ENCODE measurements at regions not wholly inside any gene's neighbourhood (a gene's known extent, or its start where the extent isn't known, plus 50 kb on each side); places are given as distances from the start of the nearest gene placed in this dataset.

DNA sequence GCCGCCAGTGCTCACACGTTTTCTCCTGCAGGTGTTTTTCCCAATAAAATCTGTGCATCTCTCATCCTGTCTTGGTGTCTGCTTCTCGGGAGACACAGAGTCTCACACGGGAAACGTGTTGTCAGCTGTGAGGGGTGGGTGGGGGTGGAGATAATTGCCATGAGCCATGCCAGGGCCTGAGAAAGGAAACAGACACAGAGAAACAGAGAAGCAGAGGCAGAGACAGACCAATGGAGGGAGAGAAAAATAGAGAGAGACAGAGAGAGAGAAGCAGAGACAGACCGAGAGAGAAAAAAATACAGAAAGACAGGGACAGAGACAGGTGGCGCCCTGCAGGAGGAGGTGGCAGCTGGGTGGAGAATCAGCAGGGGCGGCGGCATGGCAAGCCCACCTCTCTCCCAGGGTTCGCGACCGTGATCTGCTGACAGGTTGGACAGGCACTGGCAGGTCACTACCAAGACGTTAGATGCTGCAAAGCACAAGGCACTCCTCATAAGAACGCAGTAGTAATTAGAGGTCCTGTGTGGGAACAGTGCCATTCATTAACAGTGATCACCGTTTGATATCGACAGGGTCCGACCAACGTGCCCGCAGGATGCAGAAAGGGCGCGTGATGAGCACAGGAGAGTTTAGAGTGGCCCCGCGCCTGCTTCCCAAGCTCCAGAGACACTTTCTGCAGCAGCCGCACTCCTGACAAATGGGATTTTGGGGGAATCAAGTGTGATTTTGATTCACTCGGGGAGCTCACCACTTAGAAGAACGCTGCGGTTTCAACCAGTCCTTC is 70.5 kb upstream of the INSIG1 start:
- TF ChIP-seq, protein P1, sequence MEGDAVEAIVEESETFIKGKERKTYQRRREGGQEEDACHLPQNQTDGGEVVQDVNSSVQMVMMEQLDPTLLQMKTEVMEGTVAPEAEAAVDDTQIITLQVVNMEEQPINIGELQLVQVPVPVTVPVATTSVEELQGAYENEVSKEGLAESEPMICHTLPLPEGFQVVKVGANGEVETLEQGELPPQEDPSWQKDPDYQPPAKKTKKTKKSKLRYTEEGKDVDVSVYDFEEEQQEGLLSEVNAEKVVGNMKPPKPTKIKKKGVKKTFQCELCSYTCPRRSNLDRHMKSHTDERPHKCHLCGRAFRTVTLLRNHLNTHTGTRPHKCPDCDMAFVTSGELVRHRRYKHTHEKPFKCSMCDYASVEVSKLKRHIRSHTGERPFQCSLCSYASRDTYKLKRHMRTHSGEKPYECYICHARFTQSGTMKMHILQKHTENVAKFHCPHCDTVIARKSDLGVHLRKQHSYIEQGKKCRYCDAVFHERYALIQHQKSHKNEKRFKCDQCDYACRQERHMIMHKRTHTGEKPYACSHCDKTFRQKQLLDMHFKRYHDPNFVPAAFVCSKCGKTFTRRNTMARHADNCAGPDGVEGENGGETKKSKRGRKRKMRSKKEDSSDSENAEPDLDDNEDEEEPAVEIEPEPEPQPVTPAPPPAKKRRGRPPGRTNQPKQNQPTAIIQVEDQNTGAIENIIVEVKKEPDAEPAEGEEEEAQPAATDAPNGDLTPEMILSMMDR (conservative IDR thresholded peaks at IDR 0.05): no peak
- no peak for TF ChIP-seq ZFX (IDR thresholded peaks at IDR 0.05)
- no peak overlapping the region for H3K27ac ChIP-seq

DNA sequence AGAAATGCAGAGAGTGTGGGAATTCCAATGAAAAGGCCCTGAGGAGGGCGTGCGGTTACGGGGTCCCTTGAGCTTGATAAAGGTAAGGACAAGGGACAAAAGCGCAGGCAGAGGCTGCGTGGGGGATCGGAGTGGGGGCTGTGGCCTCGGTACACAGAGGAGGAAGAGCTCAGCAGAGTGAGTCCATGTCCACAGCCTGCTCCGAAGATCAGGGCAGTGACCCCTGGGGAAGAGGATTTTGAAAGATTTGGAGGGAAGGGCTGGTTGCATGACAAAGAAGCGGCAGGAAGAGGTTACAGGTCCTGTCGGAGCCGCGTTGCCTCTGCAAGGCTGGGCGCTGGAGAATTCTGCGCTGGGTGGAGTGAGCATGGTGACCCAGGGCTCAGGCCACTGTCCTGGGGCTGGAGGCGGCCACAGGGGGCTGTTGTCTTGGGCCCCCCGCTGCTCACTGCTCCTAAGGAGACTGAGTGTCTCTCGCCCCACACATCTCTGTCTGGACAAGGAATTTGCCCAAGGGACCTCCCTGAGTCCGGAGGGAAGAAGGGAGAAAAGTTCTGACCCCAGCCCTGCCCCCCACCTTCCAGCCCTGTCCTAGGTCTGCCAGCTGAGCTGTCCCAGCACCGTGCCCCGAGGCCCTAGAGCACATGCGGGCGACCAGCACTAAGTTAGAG is 69.8 kb upstream of the INSIG1 start:
- H3K27ac ChIP-seq: no peak overlapping the region
- TF ChIP-seq, protein P1 (conservative IDR thresholded peaks at IDR 0.05): no peak
- no peak for TF ChIP-seq ZFX (IDR thresholded peaks at IDR 0.05)

- H3K27ac ChIP-seq: no peak overlapping the region
- TF ChIP-seq ZFX (IDR thresholded peaks at IDR 0.05): no peak
- TF ChIP-seq, protein P1 (conservative IDR thresholded peaks at IDR 0.05): no peak
Measured at GRCh38 chr7:155228459-155228845, 69.2 kb upstream of the INSIG1 start.

GRCh38 chr7:155228894-155229293 is 68.8 kb upstream of the INSIG1 start:
- TF ChIP-seq ZFX (IDR thresholded peaks at IDR 0.05): no peak
- TF ChIP-seq, protein P1 (conservative IDR thresholded peaks at IDR 0.05): no peak
- no peak overlapping the region for H3K27ac ChIP-seq

DNA sequence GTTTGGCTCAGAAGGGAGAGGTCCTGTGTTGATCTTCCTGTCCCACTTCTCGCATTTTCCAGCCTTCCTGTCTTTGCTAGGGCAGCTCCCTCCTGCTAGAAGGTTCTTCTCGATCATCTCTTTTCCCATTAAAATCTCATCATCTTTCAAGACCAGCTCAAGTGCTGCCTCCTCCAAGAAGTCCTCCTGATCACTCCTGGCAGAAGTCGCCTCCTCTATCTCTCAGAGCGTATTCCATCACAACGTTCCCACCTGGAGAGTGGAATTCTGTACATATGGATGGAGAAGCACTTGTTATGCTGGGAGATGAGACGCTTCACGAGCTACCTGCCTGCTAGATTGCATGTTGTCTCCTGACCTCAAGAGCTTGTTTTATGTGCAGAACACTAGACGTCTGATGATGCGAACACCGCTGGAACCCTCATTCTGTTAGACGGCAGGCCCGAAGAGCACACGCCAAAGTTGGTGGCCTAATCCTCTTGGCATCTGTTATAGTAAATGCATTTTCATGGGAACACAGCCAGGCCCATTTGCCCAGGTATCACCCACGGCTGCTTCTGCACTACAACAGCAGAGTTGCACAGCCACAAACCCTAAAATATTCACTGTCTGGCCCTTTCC is 68.0 kb upstream of the INSIG1 start:
- TF ChIP-seq, protein P1 (conservative IDR thresholded peaks at IDR 0.05): no peak
- no peak for TF ChIP-seq ZFX (IDR thresholded peaks at IDR 0.05)

DNA sequence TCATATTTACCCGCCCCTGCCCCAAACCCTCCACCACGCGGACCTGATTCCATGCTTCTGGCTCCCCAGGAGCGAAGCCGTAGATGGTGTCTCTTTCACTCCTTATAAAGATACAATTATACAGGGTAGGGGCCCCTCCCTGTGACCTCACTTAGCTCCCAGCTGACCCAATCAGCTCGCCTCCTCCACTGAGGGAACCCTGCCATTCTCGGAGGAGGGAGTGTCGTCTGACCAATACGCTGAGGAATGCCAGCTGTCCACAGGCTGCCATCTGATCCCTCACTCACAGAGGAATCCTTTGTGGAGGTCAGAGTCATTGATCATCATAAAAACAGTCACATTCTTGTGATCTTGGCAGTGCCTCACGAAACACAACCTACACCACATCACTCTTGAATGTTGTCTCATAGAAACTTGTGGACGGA is 67.5 kb upstream of the INSIG1 start:
- no peak overlapping the region for H3K27ac ChIP-seq
- TF ChIP-seq ZFX (IDR thresholded peaks at IDR 0.05): no peak
- TF ChIP-seq, protein P1 (conservative IDR thresholded peaks at IDR 0.05): no peak

More for the DNA sequence above, 68.0 kb upstream of the INSIG1 start:
- no peak overlapping the region for H3K27ac ChIP-seq
